ENCODE measurements at regions not wholly inside any gene's neighbourhood (a gene's known extent, or its start where the extent isn't known, plus 50 kb on each side); places are given as distances from the start of the nearest gene placed in this dataset.

GRCh38 chr3:72127224-72127612 lies 342.3 kb upstream of the PROK2 start:
- Histone ChIP-seq H3K4me3 (ENCODE audit: insufficient read depth, low read depth, low read length) (no peak overlapping the region), H3K36me3 (replicated peaks; ENCODE audit: control insufficient read depth, insufficient read depth, low read length) (no peaks in the 10 kb centered on the region), H3K27me3 (ENCODE audit: control insufficient read depth, insufficient read depth, low read length) (no peaks in the 10 kb centered on the region)
- DNase-seq: no peak

- no peak for DNase-seq
- Histone ChIP-seq H3K36me3 (replicated peaks; ENCODE audit: control insufficient read depth, insufficient read depth, low read length) (no peaks in the 10 kb centered on the region), H3K27me3 (ENCODE audit: control insufficient read depth, insufficient read depth, low read length) (no peaks in the 10 kb centered on the region), H3K4me3 (ENCODE audit: insufficient read depth, low read depth, low read length) (no peak overlapping the region)
These were observed 341.7 kb upstream of the PROK2 start for GRCh38 chr3:72126441-72127223.

DNA sequence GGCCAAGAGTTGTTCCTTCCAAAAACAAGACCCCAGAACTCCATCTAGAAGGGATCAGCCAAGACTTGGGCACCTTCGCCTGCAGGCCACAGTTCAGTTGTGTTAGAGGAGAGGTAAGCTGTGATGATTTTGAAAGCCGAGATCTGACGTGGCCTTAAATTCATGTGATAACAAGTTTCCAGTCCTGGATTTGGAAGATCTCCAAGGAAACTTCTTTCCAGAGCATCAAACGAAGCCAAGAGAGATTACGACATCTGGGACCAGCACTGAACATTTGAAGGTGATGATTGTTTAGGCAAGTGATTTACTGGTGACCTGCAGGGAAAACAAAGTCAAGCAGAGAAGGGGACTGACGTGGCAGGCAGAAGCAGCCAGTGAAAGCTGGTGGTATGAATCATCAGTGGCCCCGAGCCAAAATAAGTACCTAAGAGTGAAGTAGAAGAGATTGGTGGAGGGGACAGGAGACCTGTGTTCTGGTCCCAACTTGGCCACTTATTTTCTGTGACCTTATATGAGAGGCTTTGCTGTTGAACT lies 339.0 kb upstream of the PROK2 start:
- Histone ChIP-seq H3K4me3 (ENCODE audit: insufficient read depth, low read depth, low read length) (no peak overlapping the region), H3K27me3 (ENCODE audit: control insufficient read depth, insufficient read depth, low read length) (no peaks in the 10 kb centered on the region), H3K36me3 (replicated peaks; ENCODE audit: control insufficient read depth, insufficient read depth, low read length) (no peaks in the 10 kb centered on the region)
- no peak for DNase-seq

DNA sequence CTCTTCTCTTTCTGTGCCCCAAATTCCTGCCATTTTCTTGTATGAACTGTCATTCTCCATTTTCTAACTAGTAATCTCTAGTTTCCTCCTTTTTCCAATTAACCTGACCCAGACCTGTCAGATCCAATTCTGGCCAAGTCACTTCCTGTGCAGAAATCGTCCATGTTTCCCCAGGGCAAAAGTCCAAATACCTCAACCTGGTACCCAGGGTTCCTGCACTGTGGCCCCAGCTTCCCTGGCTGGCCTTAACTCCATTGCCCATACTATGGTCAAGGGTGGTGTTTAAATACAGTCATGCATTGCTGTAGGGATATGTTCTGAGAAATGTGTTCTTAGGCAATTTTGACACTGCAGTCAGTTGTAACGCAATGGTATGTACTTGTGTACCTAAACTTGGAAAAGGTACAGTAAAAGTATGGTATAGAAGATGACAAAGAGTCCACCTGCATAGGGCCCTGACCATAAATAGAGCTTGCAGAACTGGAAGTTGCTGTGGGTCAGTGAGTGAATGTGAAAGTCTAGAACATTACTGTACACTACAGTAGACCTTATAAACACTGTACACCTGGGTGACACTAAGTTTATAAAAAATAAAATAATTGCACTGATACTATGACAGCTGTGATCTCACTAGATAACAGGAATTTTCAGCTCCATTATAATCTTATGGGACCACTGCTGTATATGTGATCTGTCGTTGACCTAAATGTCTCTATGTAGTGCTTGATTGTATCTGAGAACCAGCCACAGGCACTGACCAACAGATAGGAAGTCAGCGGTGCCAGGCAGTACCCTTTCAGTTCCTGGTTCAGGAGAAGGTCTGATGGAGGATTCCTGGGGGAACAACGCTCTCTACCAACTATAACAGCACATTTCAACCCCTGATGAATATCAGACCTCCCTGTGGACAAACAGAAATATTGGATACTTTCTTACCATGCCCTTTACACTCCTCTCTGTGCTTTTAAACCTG lies 336.1 kb upstream of the PROK2 start:
- H3K27me3 ChIP-seq (ENCODE audit: control insufficient read depth, insufficient read depth, low read length): no peaks in the 10 kb centered on the region
- no peak overlapping the region for H3K4me3 ChIP-seq (ENCODE audit: insufficient read depth, low read depth, low read length)
- no peak for DNase-seq
- H3K36me3 ChIP-seq (replicated peaks; ENCODE audit: control insufficient read depth, insufficient read depth, low read length): no peaks in the 10 kb centered on the region

DNA sequence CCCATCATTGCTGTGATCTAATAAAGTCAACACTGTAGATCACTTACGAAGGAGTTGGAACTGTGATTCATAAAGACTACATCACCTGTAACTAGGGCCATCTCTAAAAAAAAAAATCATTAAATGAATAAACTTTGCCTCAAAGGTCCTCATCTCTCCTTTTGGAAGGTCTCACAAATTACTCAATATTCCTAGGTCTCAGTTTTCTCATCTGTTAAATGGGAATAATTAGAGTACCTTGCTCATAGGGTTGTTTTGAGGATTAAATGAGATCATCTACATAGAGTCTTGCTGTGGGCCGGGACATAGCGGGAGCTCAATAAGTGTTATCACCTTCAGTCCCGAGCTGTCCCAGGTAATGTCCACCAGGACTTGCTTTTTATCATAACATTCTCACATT lies 335.1 kb upstream of the PROK2 start:
- Histone ChIP-seq H3K36me3 (replicated peaks; ENCODE audit: control insufficient read depth, insufficient read depth, low read length) (no peaks in the 10 kb centered on the region), H3K27me3 (ENCODE audit: control insufficient read depth, insufficient read depth, low read length) (no peaks in the 10 kb centered on the region), H3K4me3 (ENCODE audit: insufficient read depth, low read depth, low read length) (no peak overlapping the region)
- no peak for DNase-seq

- no peak for DNase-seq
- Histone ChIP-seq H3K36me3 (replicated peaks; ENCODE audit: control insufficient read depth, insufficient read depth, low read length) (no peaks in the 10 kb centered on the region), H3K27me3 (ENCODE audit: control insufficient read depth, insufficient read depth, low read length) (no peaks in the 10 kb centered on the region), H3K4me3 (ENCODE audit: insufficient read depth, low read depth, low read length) (no peak overlapping the region)
These were observed 333.7 kb upstream of the PROK2 start for GRCh38 chr3:72118628-72119027.

- Histone ChIP-seq H3K27me3 (ENCODE audit: control insufficient read depth, insufficient read depth, low read length) (no peaks in the 10 kb centered on the region; the same call in 1 of the 2 replicates), H3K36me3 (replicated peaks; ENCODE audit: control insufficient read depth, insufficient read depth, low read length) (no peaks in the 10 kb centered on the region), H3K4me3 (ENCODE audit: insufficient read depth, low read depth, low read length) (no peak overlapping the region)
- no peak for DNase-seq
These were observed 331.3 kb upstream of the PROK2 start for GRCh38 chr3:72116226-72116625.

DNA sequence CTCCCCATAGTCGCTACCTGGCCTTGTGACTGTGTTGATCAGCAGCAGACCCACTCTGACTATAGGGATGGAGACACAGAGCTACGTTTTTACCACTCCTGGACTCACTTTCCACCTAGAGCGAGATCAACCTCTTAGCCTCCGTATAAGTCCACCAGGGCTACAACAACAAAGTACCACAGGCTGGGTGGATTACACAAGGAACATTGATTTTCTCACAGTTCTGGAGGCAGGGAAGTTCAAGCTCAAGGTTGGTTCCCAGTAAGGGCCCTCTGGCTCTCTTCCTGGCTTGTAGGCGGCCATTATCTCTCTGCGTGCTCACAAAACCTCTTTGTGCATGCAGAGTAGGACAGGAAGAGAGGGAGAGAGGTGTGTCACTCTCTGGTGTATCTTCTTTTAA lies 330.4 kb upstream of the PROK2 start:
- no peaks in the 10 kb centered on the region for H3K36me3 ChIP-seq (replicated peaks; ENCODE audit: control insufficient read depth, insufficient read depth, low read length)
- DNase-seq: no peak
- no peaks in the 10 kb centered on the region; the same call in 1 of the 2 replicates for H3K27me3 ChIP-seq (ENCODE audit: control insufficient read depth, insufficient read depth, low read length)
- H3K4me3 ChIP-seq (ENCODE audit: insufficient read depth, low read depth, low read length): no peak overlapping the region

- Histone ChIP-seq H3K27me3 (ENCODE audit: control insufficient read depth, insufficient read depth, low read length) (no peaks in the 10 kb centered on the region; the same call in 1 of the 2 replicates), H3K4me3 (ENCODE audit: insufficient read depth, low read depth, low read length) (no peak overlapping the region), H3K36me3 (replicated peaks; ENCODE audit: control insufficient read depth, insufficient read depth, low read length) (no peaks in the 10 kb centered on the region)
- DNase-seq: no peak
These were observed 329.8 kb upstream of the PROK2 start for GRCh38 chr3:72114773-72115172.

DNA sequence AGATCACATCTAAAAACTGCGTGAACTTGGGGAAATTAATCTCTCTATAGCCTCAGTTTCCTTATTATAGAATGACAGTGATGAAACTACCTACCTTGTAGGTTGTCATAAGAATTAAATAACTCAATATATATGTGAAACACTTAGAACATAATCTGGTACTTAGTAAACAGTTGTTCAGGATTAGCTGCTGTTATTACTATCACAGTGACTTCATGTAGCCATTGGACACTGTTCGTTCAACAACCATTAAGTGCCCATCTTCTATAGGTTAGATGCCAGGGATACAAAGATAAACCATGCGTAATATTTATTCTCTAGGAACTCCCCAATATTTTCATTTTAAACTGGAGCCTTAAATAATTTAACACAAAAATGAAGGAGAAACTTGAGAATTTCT lies 329.0 kb upstream of the PROK2 start:
- Histone ChIP-seq H3K36me3 (replicated peaks; ENCODE audit: control insufficient read depth, insufficient read depth, low read length) (no peaks in the 10 kb centered on the region), H3K27me3 (ENCODE audit: control insufficient read depth, insufficient read depth, low read length) (no peaks in the 10 kb centered on the region; the same call in 1 of the 2 replicates), H3K4me3 (ENCODE audit: insufficient read depth, low read depth, low read length) (no peak overlapping the region)
- DNase-seq: no peak

- H3K27me3 ChIP-seq (ENCODE audit: control insufficient read depth, insufficient read depth, low read length): no peaks in the 10 kb centered on the region; the same call in 1 of the 2 replicates
- no peak overlapping the region for H3K4me3 ChIP-seq (ENCODE audit: insufficient read depth, low read depth, low read length)
- H3K36me3 ChIP-seq (replicated peaks; ENCODE audit: control insufficient read depth, insufficient read depth, low read length): no peaks in the 10 kb centered on the region
- no peak for DNase-seq
These were observed 328.6 kb upstream of the PROK2 start for GRCh38 chr3:72113564-72113963.

DNA sequence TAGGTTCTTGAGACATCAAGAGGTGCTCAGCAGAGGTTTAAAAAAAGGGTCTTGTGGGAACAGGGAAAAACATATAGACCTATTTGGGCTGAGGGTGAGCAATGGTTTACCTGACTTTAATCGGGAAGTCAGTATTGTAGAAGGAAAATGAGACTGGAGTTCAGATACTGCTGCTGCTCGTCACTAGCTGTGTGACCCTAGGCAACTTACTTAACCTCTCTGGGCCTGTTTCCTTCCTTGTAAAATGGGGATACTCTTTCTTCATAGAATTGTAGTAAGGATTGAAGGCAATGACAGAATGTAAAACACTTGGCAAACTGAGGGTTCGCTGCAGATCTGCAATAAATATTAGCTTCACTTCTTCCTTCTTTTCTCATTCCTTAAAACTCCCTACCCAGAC lies 327.5 kb upstream of the PROK2 start:
- Histone ChIP-seq H3K36me3 (replicated peaks; ENCODE audit: control insufficient read depth, insufficient read depth, low read length) (no peaks in the 10 kb centered on the region), H3K27me3 (ENCODE audit: control insufficient read depth, insufficient read depth, low read length) (no peaks in the 10 kb centered on the region; the same call in 1 of the 2 replicates), H3K4me3 (ENCODE audit: insufficient read depth, low read depth, low read length) (no peak overlapping the region)
- no peak for DNase-seq

DNA sequence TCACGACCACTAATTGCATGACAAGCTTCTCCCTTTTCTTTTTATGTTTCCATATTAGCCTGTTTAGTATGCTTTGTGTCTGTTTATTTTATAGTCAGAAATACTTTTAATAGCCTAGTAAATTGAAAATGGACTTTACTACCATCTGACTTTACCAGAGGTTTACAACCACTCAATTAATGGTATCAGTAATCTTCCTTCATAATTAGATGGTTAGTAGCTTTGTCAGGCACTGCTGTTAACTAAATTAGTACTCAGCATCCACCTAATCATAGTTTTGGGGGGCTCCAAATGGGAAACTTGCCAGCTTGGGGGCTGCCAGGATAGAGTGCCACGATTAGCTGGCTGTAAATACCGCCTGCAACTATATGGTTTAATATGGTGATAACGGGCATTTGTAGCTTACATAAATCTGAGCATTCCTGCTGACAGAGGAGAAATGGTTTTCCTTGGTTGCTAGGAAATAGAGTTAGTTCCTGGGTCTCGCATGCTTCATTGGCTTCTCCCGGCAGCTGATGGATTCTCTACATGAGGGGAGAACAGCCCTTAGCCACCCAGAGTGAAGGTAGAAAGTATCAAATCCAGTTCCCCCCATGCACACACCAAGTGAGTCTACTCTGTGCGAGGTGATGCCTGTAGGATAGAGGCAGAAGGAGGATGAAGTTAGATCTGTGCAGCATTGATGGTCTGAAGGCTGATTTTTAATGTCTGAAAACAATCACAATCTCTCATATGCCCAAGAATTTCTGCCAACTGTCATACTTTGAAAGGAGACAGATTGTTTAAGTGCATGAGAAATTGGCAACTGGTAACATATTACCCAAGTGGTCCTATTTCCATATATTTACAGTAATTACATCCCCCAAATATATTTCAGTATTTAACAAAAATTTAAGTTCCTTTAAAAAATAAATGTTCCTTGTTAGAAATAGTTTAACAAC lies 326.6 kb upstream of the PROK2 start:
- Histone ChIP-seq H3K36me3 (replicated peaks; ENCODE audit: control insufficient read depth, insufficient read depth, low read length) (no peaks in the 10 kb centered on the region), H3K4me3 (ENCODE audit: insufficient read depth, low read depth, low read length) (no peak overlapping the region), H3K27me3 (ENCODE audit: control insufficient read depth, insufficient read depth, low read length) (no peaks in the 10 kb centered on the region; the same call in 1 of the 2 replicates)
- no peak for DNase-seq

Measured in H7 (cell line).